Stimulated activated CD4-positive, alpha-beta T cell treated with anti-CD3 and anti-CD28 coated beads, TNF-alpha, amount 100 ng/mL, for 1 hour (primary cell): ENCODE measurements at regions not wholly inside any gene's neighbourhood (a gene's known extent, or its start where the extent isn't known, plus 50 kb on each side); places are given as distances from the start of the nearest gene placed in this dataset.

Source experiments
- DNase-seq, 3 donors: peaks; one replicate each; pipeline ENCODE4 v3.0.0-alpha.2; 2020; ENCODE audit warnings: low read depth in 3 of 3, low spot score in 1 of 3

GRCh38 chr6:164925681-164926530, 383.5 kb downstream of the C6orf118 start:
- DNase-seq: no peak

- DNase-seq: no peak
Measured at GRCh38 chr6:164924674-164925073, 384.7 kb downstream of the C6orf118 start.

- DNase-seq: no peak
Measured at GRCh38 chr6:164917211-164917610, 392.2 kb downstream of the C6orf118 start.

- no peak for DNase-seq
Measured at GRCh38 chr6:164916087-164916486, 393.3 kb downstream of the C6orf118 start.

GRCh38 chr6:164911873-164912580, 397.4 kb downstream of the C6orf118 start:
- DNase-seq: no peak

- no peak for DNase-seq
Measured at GRCh38 chr6:164911151-164911550, 398.3 kb downstream of the C6orf118 start.

- DNase-seq: no peak
Measured at GRCh38 chr6:164906766-164907165, 402.6 kb downstream of the C6orf118 start.

GRCh38 chr6:164905311-164905710, 404.1 kb downstream of the C6orf118 start:
- DNase-seq: no peak

- DNase-seq: no peak
Measured at GRCh38 chr6:164898412-164898811, 411.0 kb downstream of the C6orf118 start.

- no peak for DNase-seq
Measured at GRCh38 chr6:164897523-164898235, 411.7 kb downstream of the C6orf118 start.

- DNase-seq: no peak
Measured at GRCh38 chr6:164889980-164890379, 419.4 kb downstream of the C6orf118 start.

- DNase-seq: no peak
Measured at GRCh38 chr6:164887660-164888059, 421.7 kb downstream of the C6orf118 start.

- no peak for DNase-seq
Measured at GRCh38 chr6:164882236-164882635, 427.2 kb downstream of the C6orf118 start.

- no peak for DNase-seq
Measured at GRCh38 chr6:164871783-164872182, 437.6 kb downstream of the C6orf118 start.

- no peak for DNase-seq
Measured at GRCh38 chr6:164870164-164870563, 439.2 kb downstream of the C6orf118 start.

GRCh38 chr6:164861967-164862366, 447.4 kb downstream of the C6orf118 start:
- no peak for DNase-seq

GRCh38 chr6:164859816-164860215, 449.6 kb downstream of the C6orf118 start:
- no peak for DNase-seq

GRCh38 chr6:164856138-164856537, 453.3 kb downstream of the C6orf118 start:
- DNase-seq: no peak

- no peak for DNase-seq
Measured at GRCh38 chr6:164855281-164855680, 454.1 kb downstream of the C6orf118 start.

- no peak for DNase-seq
Measured at GRCh38 chr6:164854526-164854925, 454.9 kb downstream of the C6orf118 start.

- DNase-seq: no peak
Measured at GRCh38 chr6:164845773-164846172, 463.6 kb downstream of the C6orf118 start.

GRCh38 chr6:164842085-164842484, 467.3 kb downstream of the C6orf118 start:
- no peak for DNase-seq
